Dendritic cell treated with granulocyte-macrophage colony-stimulating factor and Interleukin-4, amounts not matched to agents 40 ng/mL and 50 ng/mL, for 4 days (primary cell): ENCODE measurements at regions not wholly inside any gene's neighbourhood (a gene's known extent, or its start where the extent isn't known, plus 50 kb on each side); places are given as distances from the start of the nearest gene placed in this dataset.
"Not testable (repeated sequence)": the region's sequence is repeated elsewhere in the genome, so short reads cannot be mapped to it uniquely, and the experiment has no call there.

Experiments
- H3K27ac Mint-ChIP-seq: one replicate; pipeline ENCODE4 v1.8.0; 2022; ENCODE audit warnings: mild to moderate bottlenecking, mixed read lengths
- H3K27me3 Mint-ChIP-seq: one replicate; pipeline ENCODE4 v1.8.0; 2022; ENCODE audit warnings: mild to moderate bottlenecking, mixed read lengths
- H3K36me3 Mint-ChIP-seq: one replicate; pipeline ENCODE4 v1.8.0; 2022; ENCODE audit warnings: low read depth, mixed read lengths
- H3K4me1 Mint-ChIP-seq: one replicate; pipeline ENCODE4 v1.8.0; 2022; ENCODE audit warnings: low read depth, mixed read lengths
- H3K4me3 Mint-ChIP-seq: one replicate; pipeline ENCODE4 v1.8.0; 2022; ENCODE audit warnings: mild to moderate bottlenecking, moderate library complexity, mixed read lengths
- H3K9me3 Mint-ChIP-seq: one replicate; pipeline ENCODE4 v1.8.0; 2022; ENCODE audit warnings: mixed read lengths
- intact Hi-C: fragments of 100-400 bp; cut with micrococcal nuclease; formaldehyde crosslinking; loops from one replicate; pipeline ENCODE4 v1.15.0; 2022

DNA sequence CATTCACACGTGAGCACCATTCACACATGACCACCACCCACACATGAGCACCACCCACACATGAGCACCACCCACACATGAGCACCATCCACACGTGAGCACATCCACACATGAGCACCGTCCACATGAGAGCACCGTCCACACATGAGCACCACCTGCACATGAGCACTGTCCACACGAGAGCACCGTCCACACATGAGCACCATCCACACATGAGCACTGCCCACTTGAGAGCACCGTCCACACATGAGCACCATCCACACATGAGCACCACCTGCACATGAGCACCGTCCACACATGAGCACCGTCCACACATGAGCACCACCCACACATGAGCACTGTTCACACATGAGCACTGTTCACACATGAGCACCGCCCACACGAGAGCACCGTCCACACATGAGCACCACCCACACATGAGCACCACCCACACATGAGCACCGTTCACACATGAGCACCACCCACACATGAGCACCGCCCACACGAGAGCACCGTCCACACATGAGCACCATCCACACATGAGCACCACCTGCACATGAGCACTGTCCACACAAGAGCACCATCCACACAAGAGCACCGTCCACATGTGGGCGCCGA lies 471.3 kb upstream of the SALL3 start:
- H3K27me3 Mint-ChIP-seq, H3K36me3 Mint-ChIP-seq, H3K9me3 Mint-ChIP-seq, intact Hi-C loops, H3K27ac Mint-ChIP-seq, H3K4me3 Mint-ChIP-seq, H3K4me1 Mint-ChIP-seq: not testable (repeated sequence)

DNA sequence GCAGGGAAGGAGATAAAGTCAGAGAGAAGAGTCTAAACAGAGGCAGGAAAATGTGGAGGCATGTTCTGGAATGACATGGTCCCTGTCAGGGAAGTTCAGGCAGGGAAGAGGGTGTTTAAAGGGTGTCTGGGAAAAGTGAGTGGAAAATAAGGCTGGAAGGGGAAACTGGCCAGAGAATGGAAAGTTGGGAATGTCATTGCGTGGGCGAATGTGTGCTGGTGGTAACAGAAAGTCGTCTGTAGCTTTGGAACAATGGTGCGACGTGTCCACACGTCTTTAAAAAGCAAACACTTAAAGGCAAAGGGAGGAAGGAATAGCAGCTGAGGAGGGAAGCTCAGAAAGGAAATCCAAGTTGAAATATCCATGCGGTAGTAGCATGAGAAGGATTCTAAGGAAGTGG lies 469.5 kb upstream of the SALL3 start:
- Mint-ChIP-seq H3K4me1 (no peaks in the 10 kb centered on the region), H3K4me3 (no peak overlapping the region), H3K36me3 (no peaks in the 10 kb centered on the region), H3K27ac (no peak overlapping the region), H3K9me3 (no peaks in the 10 kb centered on the region), H3K27me3 (no peaks in the 10 kb centered on the region)
- intact Hi-C loops: no loop called here

DNA sequence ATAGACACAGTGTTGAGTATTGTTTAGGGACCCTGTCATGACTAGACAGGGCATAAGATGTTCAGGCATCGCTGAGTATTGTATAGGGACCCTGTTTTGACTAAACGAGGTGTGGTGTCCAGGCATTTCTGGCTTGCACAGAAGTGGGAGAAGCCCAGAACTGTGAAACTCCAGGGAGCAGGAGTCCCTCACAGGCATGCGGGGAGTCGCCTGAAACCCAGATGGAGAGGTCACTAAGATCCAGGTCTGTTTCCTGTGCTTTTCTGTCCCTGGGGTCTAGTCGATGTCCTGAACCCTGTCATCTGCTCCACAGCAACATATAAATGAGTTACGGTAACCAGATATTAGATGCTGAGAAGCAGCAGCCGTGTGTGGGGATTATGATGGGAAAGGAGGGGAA lies 469.0 kb upstream of the SALL3 start:
- no peaks in the 10 kb centered on the region for H3K4me1 Mint-ChIP-seq
- intact Hi-C loops: no loop called here
- no peaks in the 10 kb centered on the region for H3K36me3 Mint-ChIP-seq
- H3K9me3 Mint-ChIP-seq: no peaks in the 10 kb centered on the region
- no peak overlapping the region for H3K4me3 Mint-ChIP-seq
- no peaks in the 10 kb centered on the region for H3K27me3 Mint-ChIP-seq
- H3K27ac Mint-ChIP-seq: no peak overlapping the region

DNA sequence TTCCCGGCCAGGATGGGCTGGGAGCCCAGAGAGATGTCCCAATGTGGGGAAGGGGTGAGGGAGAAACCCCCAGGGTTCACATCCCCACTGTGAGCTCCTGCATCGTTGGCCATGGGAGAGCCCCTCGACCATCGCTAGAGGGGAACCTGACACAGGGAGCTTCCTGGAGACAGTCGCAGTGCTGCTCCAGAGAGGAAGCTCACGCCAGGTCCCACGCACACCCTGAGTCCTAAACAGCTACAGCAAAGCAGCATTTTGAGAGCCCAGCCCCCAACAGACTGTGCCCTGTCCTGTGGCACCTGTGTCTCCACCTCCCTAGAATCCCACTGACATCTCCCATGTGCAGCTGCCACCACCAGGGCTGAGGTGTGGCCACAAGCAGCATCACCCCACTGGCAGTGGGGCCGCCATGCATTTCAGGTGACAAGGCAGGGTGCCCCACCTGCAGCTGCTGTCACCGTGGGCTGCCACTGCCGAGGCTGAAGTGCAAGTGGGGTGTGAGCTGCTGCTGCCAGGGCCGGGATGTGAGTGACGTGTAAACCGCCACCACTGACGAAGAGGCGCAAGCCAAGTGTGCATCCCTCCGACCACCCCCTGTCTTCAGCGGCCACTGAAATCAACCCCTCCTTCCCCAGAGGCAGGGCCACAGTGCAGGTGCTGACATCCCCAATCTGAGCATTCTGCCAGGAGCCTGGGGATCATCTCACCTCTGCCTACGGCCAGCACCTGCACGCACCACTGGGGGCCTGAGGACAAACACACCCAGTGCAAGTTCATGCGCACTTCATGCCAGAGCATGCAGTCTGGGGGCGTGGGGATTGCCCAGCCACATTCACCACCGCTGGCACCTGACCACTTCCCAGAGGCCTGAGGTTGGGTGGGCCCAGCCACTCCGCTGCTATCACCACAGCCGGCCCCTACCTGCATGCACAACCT lies 467.7 kb upstream of the SALL3 start:
- H3K27me3 Mint-ChIP-seq: no peaks in the 10 kb centered on the region
- H3K4me3 Mint-ChIP-seq: no peak overlapping the region
- intact Hi-C loops: no loop called here
- no peak overlapping the region for H3K27ac Mint-ChIP-seq
- no peaks in the 10 kb centered on the region for H3K4me1 Mint-ChIP-seq
- H3K36me3 Mint-ChIP-seq: no peaks in the 10 kb centered on the region
- H3K9me3 Mint-ChIP-seq: no peaks in the 10 kb centered on the region

DNA sequence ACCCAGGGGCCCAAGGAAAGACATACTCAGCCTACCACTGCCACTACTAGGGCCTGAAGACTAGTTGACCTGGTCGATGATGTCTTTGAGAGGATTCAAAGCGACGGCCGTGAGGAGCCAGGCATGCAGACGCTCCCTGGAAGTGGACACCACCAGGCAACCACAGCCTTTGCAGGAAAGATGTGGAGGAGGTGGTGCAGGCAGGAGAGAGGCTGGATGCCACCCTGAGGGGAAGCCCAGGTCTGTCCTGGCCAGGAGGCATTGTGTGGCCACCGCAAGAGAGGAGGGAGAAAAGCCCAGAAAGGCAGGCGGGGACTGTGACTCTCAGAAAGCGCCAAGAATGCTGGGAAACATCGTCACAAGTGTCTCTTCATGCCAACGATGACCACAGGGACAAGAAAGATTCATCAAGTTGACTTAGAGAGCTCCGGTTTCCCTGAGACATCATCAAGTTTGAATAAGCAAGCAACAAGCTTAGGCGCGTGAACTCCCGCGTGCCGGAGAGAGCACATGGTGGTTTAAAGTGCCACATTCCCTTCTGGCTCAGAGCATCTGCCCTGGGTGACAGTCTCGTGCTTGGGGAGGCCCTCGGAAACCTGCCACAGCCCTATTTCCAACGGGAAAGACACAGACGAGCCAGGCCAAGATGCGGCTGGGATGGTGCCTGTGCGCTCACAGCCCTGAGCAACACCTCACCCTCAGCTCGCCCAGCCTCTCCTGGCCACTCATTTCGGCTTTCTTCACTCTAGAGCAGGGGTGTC lies 464.5 kb upstream of the SALL3 start:
- Mint-ChIP-seq H3K9me3 (no peaks in the 10 kb centered on the region), H3K36me3 (no peaks in the 10 kb centered on the region), H3K27ac (no peak overlapping the region), H3K4me1 (no peaks in the 10 kb centered on the region), H3K27me3 (no peaks in the 10 kb centered on the region), H3K4me3 (no peak overlapping the region)
- intact Hi-C loops: no loop called here

DNA sequence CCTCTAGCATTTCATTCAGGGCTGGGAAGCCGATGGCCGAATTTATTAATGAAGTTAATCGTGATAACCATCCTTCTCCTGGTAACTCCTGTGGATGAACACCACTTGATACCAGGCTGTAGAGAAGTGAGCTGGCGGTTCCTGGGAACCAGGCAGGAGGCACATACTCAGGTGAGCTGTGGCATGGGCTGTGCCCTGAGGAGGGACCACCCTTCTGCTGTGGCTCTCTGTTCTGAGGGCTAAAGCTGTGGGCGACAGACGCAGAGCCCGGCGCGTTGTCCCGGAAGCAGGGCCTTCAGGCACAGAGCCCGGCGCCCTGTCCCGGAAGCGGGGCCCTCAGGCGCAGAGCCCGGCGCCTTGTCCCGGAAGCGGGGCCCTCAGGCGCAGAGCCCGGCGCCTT lies 462.3 kb upstream of the SALL3 start:
- no peaks in the 10 kb centered on the region for H3K27me3 Mint-ChIP-seq
- no peak overlapping the region for H3K4me3 Mint-ChIP-seq
- intact Hi-C loops: no loop called here
- no peaks in the 10 kb centered on the region for H3K9me3 Mint-ChIP-seq
- H3K27ac Mint-ChIP-seq: no peak overlapping the region
- H3K36me3 Mint-ChIP-seq: no peaks in the 10 kb centered on the region
- H3K4me1 Mint-ChIP-seq: no peaks in the 10 kb centered on the region

DNA sequence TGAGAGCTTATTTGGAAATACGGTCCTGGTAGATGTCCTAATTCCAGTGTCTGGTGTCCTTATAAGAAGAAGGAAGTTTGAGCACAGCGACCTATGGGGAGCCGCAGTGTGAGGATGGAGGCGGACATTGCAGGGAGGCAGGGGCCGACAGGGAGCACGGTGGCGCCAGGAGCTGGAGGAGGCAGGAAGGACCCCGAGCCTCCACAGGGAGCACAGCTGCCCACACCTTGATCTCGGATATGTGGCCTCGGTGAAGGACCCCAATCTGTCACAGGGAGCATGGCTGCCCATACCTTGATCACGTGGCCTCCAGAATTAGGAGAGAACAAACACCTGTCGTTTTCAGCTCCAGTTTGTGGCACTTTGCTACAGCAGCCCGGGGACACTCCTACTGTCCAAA lies 461.6 kb upstream of the SALL3 start:
- Mint-ChIP-seq H3K36me3 (no peaks in the 10 kb centered on the region), H3K27ac (no peak overlapping the region), H3K9me3 (no peaks in the 10 kb centered on the region), H3K4me1 (no peaks in the 10 kb centered on the region), H3K27me3 (no peaks in the 10 kb centered on the region), H3K4me3 (no peak overlapping the region)
- intact Hi-C loops: no loop called here

DNA sequence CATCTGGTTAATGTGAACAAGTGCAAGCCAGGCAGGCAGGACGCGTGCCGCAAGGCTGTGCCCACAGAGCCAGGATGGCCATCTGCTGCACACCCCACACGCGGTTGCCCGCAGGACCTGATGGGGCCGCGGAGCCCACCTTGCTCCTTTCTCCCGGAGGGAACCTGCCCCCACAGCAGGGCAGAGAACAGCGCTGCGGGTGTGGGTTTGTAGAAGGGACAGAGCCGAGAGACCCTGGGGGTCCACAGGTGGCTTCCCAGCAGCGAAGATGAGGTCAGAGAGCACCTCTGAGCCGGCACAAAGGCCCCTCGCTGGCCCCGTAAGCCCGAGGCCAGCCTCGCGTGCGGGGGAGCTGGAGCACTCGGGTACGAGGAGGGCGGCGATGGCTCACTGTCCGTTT lies 460.8 kb upstream of the SALL3 start:
- Mint-ChIP-seq H3K4me3 (no peak overlapping the region), H3K4me1 (no peaks in the 10 kb centered on the region), H3K9me3 (no peaks in the 10 kb centered on the region), H3K27me3 (no peaks in the 10 kb centered on the region), H3K27ac (no peak overlapping the region), H3K36me3 (no peaks in the 10 kb centered on the region)
- intact Hi-C loops: no loop called here

DNA sequence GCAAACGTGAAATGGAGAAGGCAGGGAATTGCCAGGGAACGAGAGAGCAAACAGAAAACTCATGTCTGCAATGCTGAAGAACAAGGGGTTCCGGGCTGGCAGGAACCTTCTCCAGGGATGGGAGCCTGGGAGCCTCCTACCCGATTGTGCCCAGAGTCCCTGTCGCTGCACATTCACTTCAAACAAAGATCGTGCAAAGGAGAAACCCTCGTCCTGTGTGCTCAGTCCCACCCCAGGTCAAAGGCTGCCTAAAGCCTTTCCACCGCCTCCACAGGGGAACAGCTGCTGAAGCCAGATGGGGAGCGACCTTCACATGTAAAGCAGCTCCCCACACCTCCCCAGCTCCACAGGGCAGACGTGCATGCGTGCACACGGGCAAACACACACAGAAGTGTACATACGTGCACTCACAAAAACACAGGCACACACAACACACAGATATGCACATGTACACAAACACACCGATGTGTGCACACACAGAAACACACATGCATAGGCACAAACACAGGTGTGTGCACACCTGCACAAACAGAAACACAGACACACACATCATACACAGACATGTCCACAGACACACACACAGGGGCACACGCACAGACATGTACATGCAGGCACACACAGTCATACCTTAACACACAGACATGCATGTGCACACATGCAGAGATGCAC lies 460.1 kb upstream of the SALL3 start:
- no peak overlapping the region for H3K27ac Mint-ChIP-seq
- H3K9me3 Mint-ChIP-seq: no peaks in the 10 kb centered on the region
- intact Hi-C loops: no loop called here
- H3K4me3 Mint-ChIP-seq: no peak overlapping the region
- no peaks in the 10 kb centered on the region for H3K27me3 Mint-ChIP-seq
- H3K4me1 Mint-ChIP-seq: no peaks in the 10 kb centered on the region
- no peaks in the 10 kb centered on the region for H3K36me3 Mint-ChIP-seq

DNA sequence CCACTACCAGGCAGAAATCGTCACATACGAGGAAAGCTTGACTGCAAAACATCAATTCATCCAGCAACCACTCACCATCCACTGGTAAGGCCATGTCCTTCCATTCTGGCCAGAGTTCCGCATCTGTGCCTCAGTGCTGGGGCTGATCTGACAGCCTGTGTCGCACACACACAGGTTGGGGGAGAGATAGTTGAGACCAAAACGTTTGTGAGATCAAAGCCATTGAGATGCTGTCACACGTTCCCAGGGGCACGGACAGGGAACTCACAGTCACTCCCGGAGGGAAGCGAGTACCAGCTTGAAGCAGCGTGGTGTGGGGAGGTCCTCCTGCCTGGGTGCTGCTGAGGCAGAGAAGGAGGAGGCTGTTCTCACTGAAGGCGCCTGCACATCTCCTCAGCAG lies 458.5 kb upstream of the SALL3 start:
- Mint-ChIP-seq H3K36me3 (no peaks in the 10 kb centered on the region), H3K4me1 (no peaks in the 10 kb centered on the region), H3K27me3 (no peaks in the 10 kb centered on the region), H3K4me3 (no peak overlapping the region), H3K27ac (no peak overlapping the region), H3K9me3 (no peaks in the 10 kb centered on the region)
- intact Hi-C loops: no loop called here

DNA sequence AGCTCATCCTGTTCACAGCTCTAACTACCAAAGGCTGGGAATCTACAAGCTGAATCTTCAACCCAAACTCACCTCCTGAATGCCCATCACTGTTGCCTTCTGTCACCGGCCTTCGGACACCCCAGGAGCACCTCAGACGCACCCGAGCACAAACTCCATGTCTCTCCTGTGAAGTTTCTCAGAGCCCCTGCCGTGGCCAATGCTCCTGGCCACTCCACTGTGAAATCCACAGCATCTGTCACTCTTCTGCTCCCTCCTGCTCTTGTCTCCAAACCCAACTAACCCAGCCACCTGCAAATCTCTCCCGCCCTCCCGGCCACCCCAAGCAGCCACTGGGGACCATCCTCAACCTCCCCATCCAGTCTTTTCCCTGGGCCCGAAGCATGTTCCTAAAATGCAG lies 457.9 kb upstream of the SALL3 start:
- H3K4me1 Mint-ChIP-seq: no peaks in the 10 kb centered on the region
- H3K4me3 Mint-ChIP-seq: no peak overlapping the region
- H3K27ac Mint-ChIP-seq: no peak overlapping the region
- no peaks in the 10 kb centered on the region for H3K27me3 Mint-ChIP-seq
- H3K9me3 Mint-ChIP-seq: no peaks in the 10 kb centered on the region
- intact Hi-C loops: no loop called here
- no peaks in the 10 kb centered on the region for H3K36me3 Mint-ChIP-seq

DNA sequence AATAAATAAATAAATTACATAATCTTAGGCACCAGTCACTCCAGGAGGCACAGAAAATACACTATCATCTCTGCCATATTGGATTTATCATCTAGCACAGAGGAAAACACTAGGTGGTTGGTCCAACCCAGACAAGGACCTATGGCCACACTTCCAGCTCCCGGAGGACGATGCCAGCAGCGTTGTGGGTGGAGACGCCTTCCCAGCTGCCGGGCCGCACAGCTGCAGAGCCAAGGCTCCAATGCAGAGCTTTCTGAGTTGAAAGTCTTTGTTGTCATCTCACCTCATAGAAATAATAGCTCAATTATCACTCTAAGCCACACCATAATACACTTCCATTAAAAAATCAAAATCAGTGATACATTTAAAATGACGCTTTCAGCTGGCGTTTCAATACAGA lies 457.1 kb upstream of the SALL3 start:
- no peaks in the 10 kb centered on the region for H3K27me3 Mint-ChIP-seq

DNA sequence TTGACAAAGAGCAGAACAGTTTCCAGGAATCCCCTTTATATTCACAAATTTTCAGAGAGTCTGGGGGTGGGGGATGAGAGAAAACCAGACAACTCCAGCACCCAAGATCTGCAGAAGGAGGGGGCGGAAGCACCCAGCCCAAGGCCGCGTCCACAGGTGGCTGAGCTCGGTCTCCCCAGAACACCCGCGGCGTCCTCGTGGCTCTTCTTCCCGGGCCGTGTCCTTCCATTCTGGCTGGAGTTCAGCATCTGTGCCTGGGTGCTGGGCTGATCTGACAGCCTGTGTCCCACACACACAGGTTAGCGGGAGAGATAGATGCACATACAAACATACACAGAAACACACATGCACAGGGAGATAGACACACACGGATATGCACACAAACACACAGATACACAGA lies 455.8 kb upstream of the SALL3 start:
- intact Hi-C loops: no loop called here
- H3K36me3 Mint-ChIP-seq: no peaks in the 10 kb centered on the region
- H3K27me3 Mint-ChIP-seq: no peaks in the 10 kb centered on the region
- H3K9me3 Mint-ChIP-seq: no peaks in the 10 kb centered on the region
- H3K27ac Mint-ChIP-seq: no peak overlapping the region
- H3K4me3 Mint-ChIP-seq: no peak overlapping the region
- H3K4me1 Mint-ChIP-seq: no peaks in the 10 kb centered on the region

More for the DNA sequence above, 457.1 kb upstream of the SALL3 start:
- H3K4me3 Mint-ChIP-seq: no peak overlapping the region
- no peak overlapping the region for H3K27ac Mint-ChIP-seq
- no peaks in the 10 kb centered on the region for H3K4me1 Mint-ChIP-seq
- no peaks in the 10 kb centered on the region for H3K36me3 Mint-ChIP-seq
- H3K9me3 Mint-ChIP-seq: no peaks in the 10 kb centered on the region
- intact Hi-C loops: no loop called here
